ENCODE measurements at regions not wholly inside any gene's neighbourhood (a gene's known extent, or its start where the extent isn't known, plus 50 kb on each side); places are given as distances from the start of the nearest gene placed in this dataset.

GRCh38 chr1:186564582-186564981 is 103.7 kb upstream of the PDC start:
- intact Hi-C loops (cut with DNase I): no loop called here
- no peak for DNase-seq (ENCODE audit: low spot score)

- intact Hi-C loops (cut with DNase I): no loop called here
- no peak for DNase-seq (ENCODE audit: low spot score)
These were observed 98.7 kb upstream of the PDC start for GRCh38 chr1:186559601-186560116.

- no peak for DNase-seq (ENCODE audit: low spot score)
These were observed 96.3 kb upstream of the PDC start for GRCh38 chr1:186557147-186557777.

GRCh38 chr1:186550832-186551231 is 89.9 kb upstream of the PDC start:
- DNase-seq (ENCODE audit: low spot score): no peak
- intact Hi-C loops (cut with DNase I): no loop called here

More at GRCh38 chr1:186557147-186557777, 96.3 kb upstream of the PDC start:
- intact Hi-C loops (cut with DNase I): no loop called here

GRCh38 chr1:186541003-186541402 is 80.1 kb upstream of the PDC start:
- DNase-seq (ENCODE audit: low spot score): no peak
- intact Hi-C loops (cut with DNase I): no loop called here

GRCh38 chr1:186540521-186540920 is 79.6 kb upstream of the PDC start:
- DNase-seq (ENCODE audit: low spot score): no peak

GRCh38 chr1:186536273-186536890 is 75.5 kb upstream of the PDC start:
- DNase-seq (ENCODE audit: low spot score): no peak
- intact Hi-C loops (cut with DNase I): no loop called here

More at GRCh38 chr1:186540521-186540920, 79.6 kb upstream of the PDC start:
- intact Hi-C loops (cut with DNase I): no loop called here

- DNase-seq (ENCODE audit: low spot score): no peak
- intact Hi-C loops (cut with DNase I): no loop called here
These were observed 74.6 kb upstream of the PDC start for GRCh38 chr1:186535388-186536133.

- no peak for DNase-seq (ENCODE audit: low spot score)
- intact Hi-C loops (cut with DNase I): no loop called here
These were observed 73.5 kb upstream of the PDC start for GRCh38 chr1:186534401-186534800.

GRCh38 chr1:186532466-186532865 is 71.6 kb upstream of the PDC start:
- intact Hi-C loops (cut with DNase I): no loop called here
- DNase-seq (ENCODE audit: low spot score): no peak

- DNase-seq (ENCODE audit: low spot score): no peak
- intact Hi-C loops (cut with DNase I): no loop called here
These were observed 70.7 kb upstream of the PDC start for GRCh38 chr1:186531561-186532165.

- DNase-seq (ENCODE audit: low spot score): no peak
- intact Hi-C loops (cut with DNase I): no loop called here
These were observed 69.2 kb upstream of the PDC start for GRCh38 chr1:186530109-186530508.

- no peak for DNase-seq (ENCODE audit: low spot score)
- intact Hi-C loops (cut with DNase I): loop anchor here in 1 of 2 donors (10.0 kb wide), 1 partner anchor 565 kb away; no protein-coding TSS in a partner anchor
These were observed 59.1 kb upstream of the PDC start for GRCh38 chr1:186519982-186520381.

GRCh38 chr1:186518822-186519381 is 58.0 kb upstream of the PDC start:
- DNase-seq (ENCODE audit: low spot score): no peak
- intact Hi-C loops (cut with DNase I): no loop called here

GRCh38 chr1:186518395-186518794 is 57.5 kb upstream of the PDC start:
- intact Hi-C loops (cut with DNase I): no loop called here
- no peak for DNase-seq (ENCODE audit: low spot score)

- intact Hi-C loops (cut with DNase I): no loop called here
These were observed 53.5 kb upstream of the PDC start for GRCh38 chr1:186514367-186514766.

GRCh38 chr1:186513526-186513925 is 52.6 kb upstream of the PDC start:
- intact Hi-C loops (cut with DNase I): no loop called here
- no peak for DNase-seq (ENCODE audit: low spot score)

More at GRCh38 chr1:186514367-186514766, 53.5 kb upstream of the PDC start:
- no peak for DNase-seq (ENCODE audit: low spot score)

- no peak for DNase-seq (ENCODE audit: low spot score)
- intact Hi-C loops (cut with DNase I): no loop called here
These were observed 52.0 kb upstream of the PDC start for GRCh38 chr1:186512698-186513457.

Measured in posterior vena cava (tissue), 2 donors.